ENCODE measurements at regions not wholly inside any gene's neighbourhood (a gene's known extent, or its start where the extent isn't known, plus 50 kb on each side); places are given as distances from the start of the nearest gene placed in this dataset.

GRCh38 chr6:6752129-6752528, 163.6 kb downstream of the LY86 start:
- no peak for TF ChIP-seq EZH2 (IDR thresholded peaks at IDR 0.05)
- TF ChIP-seq CTCF (IDR thresholded peaks at IDR 0.05): no peak

Measured in neural progenitor cell (in vitro differentiated cells).